Natural killer cell (primary cell): ENCODE measurements at regions not wholly inside any gene's neighbourhood (a gene's known extent, or its start where the extent isn't known, plus 50 kb on each side); places are given as distances from the start of the nearest gene placed in this dataset.

Experiments
- ATAC-seq, 3 donors: fragments of 150-1000 bp in 2 of 3; fragments of 200-7000 bp in 1 of 3; cut with Tn5 transposase; 1 replicate in 1 of 3; 2 replicates in 2 of 3; pipeline ENCODE4 v1.10.0; 2021; ENCODE audit warnings: mild to moderate bottlenecking in 2 of 3, moderate library complexity in 2 of 3
- DNase-seq, 2 donors: peaks; one replicate each; pipeline versions ENCODE4 v3.0.0 to v3.0.0-alpha.2; 2013 to 2021; ENCODE audit warnings: mixed read lengths in 1 of 2
- H3K27ac ChIP-seq: one replicate; pipeline ENCODE4 v1.5.1; 2013; ENCODE audit warnings: mild to moderate bottlenecking, low read length
- H3K27me3 ChIP-seq: one replicate; pipeline ENCODE4 v1.6.1; 2013; ENCODE audit warnings: low read length; ENCODE audit not compliant: control insufficient read depth, insufficient read depth
- H3K36me3 ChIP-seq: one replicate; pipeline ENCODE4 v1.6.1; 2013; ENCODE audit warnings: low read length; ENCODE audit not compliant: control insufficient read depth, insufficient read depth
- H3K4me1 ChIP-seq: one replicate; pipeline ENCODE4 v1.6.1; 2013; ENCODE audit warnings: low read length; ENCODE audit not compliant: control insufficient read depth, insufficient read depth
- H3K4me3 ChIP-seq: one replicate; pipeline ENCODE4 v1.5.1; 2013; ENCODE audit warnings: low read length
- H3K9me3 ChIP-seq: one replicate; pipeline ENCODE4 v1.6.1; 2013; ENCODE audit warnings: low read length; ENCODE audit not compliant: control insufficient read depth, insufficient read depth
- H3K27ac Mint-ChIP-seq, 2 donors: one replicate each; pipeline ENCODE4 v1.8.0; 2022; ENCODE audit warnings: mild to moderate bottlenecking in 2 of 2, mixed read lengths in 2 of 2, moderate library complexity in 1 of 2
- H3K27me3 Mint-ChIP-seq, 2 donors: one replicate each; pipeline ENCODE4 v1.8.0; 2022; ENCODE audit warnings: low read depth in 2 of 2, mixed read lengths in 2 of 2
- H3K36me3 Mint-ChIP-seq: one replicate; pipeline ENCODE4 v1.8.0; 2022; ENCODE audit warnings: mixed read lengths
- H3K4me1 Mint-ChIP-seq, 2 donors: one replicate each; pipeline ENCODE4 v1.8.0; 2022; ENCODE audit warnings: mixed read lengths in 2 of 2
- H3K4me3 Mint-ChIP-seq: one replicate; pipeline ENCODE4 v1.8.0; 2022; ENCODE audit warnings: mild to moderate bottlenecking, moderate library complexity, mixed read lengths
- H3K9me3 Mint-ChIP-seq, 2 donors: one replicate each; pipeline ENCODE4 v1.8.0; 2022; ENCODE audit warnings: mixed read lengths in 2 of 2
- WGBS: methylation state at CpG from one replicate; pipeline ENCODE4 v1.1.7; 2013; ENCODE audit warnings: missing lambda C conversion rate; ENCODE audit not compliant: insufficient coverage; 5-methylcytosine and 5-hydroxymethylcytosine counted together
- intact Hi-C: fragments of 100-400 bp; cut with micrococcal nuclease; formaldehyde crosslinking; loops from one replicate; pipeline ENCODE4 v1.14.2; 2022
- TF ChIP-seq, protein P1 (sequence below): fragments of 200-600 bp; IDR thresholded peaks from one replicate; pipeline ENCODE4 v1.8.0; 2022; ENCODE audit warnings: antibody characterized with exemption

DNA sequence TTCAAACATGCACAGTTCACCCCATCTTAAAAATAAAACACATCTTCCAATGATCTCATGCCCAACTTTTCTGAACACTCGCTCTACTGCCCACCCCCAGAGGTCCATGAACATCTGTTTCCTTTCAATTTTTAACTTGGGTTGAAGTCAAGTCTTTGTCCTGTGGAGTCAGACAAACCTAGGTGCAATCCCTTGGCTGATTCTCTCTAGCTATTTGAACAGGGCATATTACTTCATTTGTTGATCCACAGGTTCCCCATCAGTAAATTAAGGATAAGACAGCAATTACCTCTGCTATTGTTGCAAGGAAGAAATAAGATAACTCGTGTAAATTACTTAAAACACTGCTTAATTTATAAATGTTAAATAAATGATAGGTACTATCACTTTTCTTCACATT, 180.1 kb downstream of the CNTN3 start:
- Mint-ChIP-seq H3K9me3 (peaks cover 17 to 20% of the 10 kb centered on the region in 2 donors), H3K27me3 (no peaks in the 10 kb centered on the region), H3K36me3 (peaks cover 2% of the 10 kb centered on the region), H3K4me3 (no peak overlapping the region), H3K27ac (no peak overlapping the region), H3K4me1 (no peaks in the 10 kb centered on the region)
- ATAC-seq (no peak), DNase-seq (no peak)
- WGBS: 52% methylated on average over 1 of the region's 2 CpGs
- Histone ChIP-seq H3K36me3 (no peaks in the 10 kb centered on the region), H3K27ac (no peak overlapping the region), H3K4me1 (no peaks in the 10 kb centered on the region), H3K9me3 (no peaks in the 10 kb centered on the region), H3K27me3 (no peaks in the 10 kb centered on the region), H3K4me3 (no peak overlapping the region)
- TF ChIP-seq, protein P1, sequence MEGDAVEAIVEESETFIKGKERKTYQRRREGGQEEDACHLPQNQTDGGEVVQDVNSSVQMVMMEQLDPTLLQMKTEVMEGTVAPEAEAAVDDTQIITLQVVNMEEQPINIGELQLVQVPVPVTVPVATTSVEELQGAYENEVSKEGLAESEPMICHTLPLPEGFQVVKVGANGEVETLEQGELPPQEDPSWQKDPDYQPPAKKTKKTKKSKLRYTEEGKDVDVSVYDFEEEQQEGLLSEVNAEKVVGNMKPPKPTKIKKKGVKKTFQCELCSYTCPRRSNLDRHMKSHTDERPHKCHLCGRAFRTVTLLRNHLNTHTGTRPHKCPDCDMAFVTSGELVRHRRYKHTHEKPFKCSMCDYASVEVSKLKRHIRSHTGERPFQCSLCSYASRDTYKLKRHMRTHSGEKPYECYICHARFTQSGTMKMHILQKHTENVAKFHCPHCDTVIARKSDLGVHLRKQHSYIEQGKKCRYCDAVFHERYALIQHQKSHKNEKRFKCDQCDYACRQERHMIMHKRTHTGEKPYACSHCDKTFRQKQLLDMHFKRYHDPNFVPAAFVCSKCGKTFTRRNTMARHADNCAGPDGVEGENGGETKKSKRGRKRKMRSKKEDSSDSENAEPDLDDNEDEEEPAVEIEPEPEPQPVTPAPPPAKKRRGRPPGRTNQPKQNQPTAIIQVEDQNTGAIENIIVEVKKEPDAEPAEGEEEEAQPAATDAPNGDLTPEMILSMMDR: no peak
- intact Hi-C loops: no loop called here

DNA sequence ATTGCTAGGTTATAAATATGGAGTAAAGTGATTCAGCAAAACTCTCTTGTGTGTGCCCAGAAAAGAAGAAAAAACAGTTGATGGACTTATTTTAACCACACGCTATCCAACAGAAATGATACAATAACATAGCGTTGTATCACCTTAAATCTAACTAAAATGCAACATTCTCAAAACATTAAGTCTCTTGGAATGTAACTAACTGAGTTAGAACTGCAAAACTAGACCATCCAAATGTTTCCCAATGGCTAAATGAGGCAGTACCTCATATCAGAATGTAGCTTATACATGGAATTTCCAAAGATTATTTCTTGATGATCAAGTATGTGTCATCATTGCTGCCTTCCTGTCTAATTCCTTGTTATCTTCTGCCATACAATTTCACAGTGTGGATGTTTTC, 187.9 kb downstream of the CNTN3 start:
- H3K27ac Mint-ChIP-seq: no peak overlapping the region
- intact Hi-C loops: no loop called here
- Histone ChIP-seq H3K27me3 (no peaks in the 10 kb centered on the region), H3K4me1 (no peaks in the 10 kb centered on the region), H3K4me3 (no peak overlapping the region), H3K9me3 (peaks cover 4% of the 10 kb centered on the region), H3K27ac (no peak overlapping the region), H3K36me3 (no peaks in the 10 kb centered on the region)
- H3K4me3 Mint-ChIP-seq: no peak overlapping the region
- peaks cover 13% of the 10 kb centered on the region for H3K36me3 Mint-ChIP-seq
- DNase-seq (no peak), ATAC-seq (no peak)
- TF ChIP-seq, protein P1: no peak
- H3K4me1 Mint-ChIP-seq: no peaks in the 10 kb centered on the region
- 75% methylated on average over 2 of the region's 2 CpGs for WGBS
- H3K27me3 Mint-ChIP-seq: no peaks in the 10 kb centered on the region
- peaks cover 16 to 25% of the 10 kb centered on the region in 2 donors for H3K9me3 Mint-ChIP-seq

DNA sequence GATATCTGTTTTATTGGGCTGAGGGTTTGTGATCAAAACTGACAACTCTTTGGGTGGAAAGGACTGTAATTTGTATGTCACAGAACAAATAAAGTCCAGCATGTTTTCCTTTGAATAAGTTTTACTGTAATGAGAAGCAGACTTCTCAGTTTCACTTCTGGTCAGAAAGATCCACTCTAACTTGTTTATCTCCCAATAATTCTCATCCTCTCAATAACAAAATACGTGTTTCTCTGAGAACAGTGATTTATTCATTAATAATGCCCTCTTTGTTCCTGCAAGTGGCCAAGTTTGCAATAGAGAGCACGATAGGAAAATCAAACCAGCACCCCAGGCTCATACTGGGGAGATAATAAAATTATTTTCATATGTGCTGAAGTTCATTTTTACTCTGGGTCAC, 190.6 kb downstream of the CNTN3 start:
- no peaks in the 10 kb centered on the region for H3K4me1 Mint-ChIP-seq
- no peaks in the 10 kb centered on the region for H3K27me3 ChIP-seq
- no peak for DNase-seq
- no peak overlapping the region for H3K27ac Mint-ChIP-seq
- intact Hi-C loops: no loop called here
- no peak overlapping the region for H3K4me3 ChIP-seq
- H3K9me3 ChIP-seq: peaks cover 8% of the 10 kb centered on the region
- H3K9me3 Mint-ChIP-seq: peaks cover 10 to 19% of the 10 kb centered on the region in 2 donors
- H3K4me1 ChIP-seq: no peaks in the 10 kb centered on the region
- H3K36me3 ChIP-seq: no peaks in the 10 kb centered on the region
- no peak overlapping the region for H3K27ac ChIP-seq
- WGBS: 59% methylated on average over 2 of the region's 2 CpGs
- peaks cover 6% of the 10 kb centered on the region for H3K36me3 Mint-ChIP-seq
- TF ChIP-seq, protein P1: no peak
- H3K27me3 Mint-ChIP-seq: no peaks in the 10 kb centered on the region
- no peak overlapping the region for H3K4me3 Mint-ChIP-seq
- ATAC-seq: no peak

DNA sequence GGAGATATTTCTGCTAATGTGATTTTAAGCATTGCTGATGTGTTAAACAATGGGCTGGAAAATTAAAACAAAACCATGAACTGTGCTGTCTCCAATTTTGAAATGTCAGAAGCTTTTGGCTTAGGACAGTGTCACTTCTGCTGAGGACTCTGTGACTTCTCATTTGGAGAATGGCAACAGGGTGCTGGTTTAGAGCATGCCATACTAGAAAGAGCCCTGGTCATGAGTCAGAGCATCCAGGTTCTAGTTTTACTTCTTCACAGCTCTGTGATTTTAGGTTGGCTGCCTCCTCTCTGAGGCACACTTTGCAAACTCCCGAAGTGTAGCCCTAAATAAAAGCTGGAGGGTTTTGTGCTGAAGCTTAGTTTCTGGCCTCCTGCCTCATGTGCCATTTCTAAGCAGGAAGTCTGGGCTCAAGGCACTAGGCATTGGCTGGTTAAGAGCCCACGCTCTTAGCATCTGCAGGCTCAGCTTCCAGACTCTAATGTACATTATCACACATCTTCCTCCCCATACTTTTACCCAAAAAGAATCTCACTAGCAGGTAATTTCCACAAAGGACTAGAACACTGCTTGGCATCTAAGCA, 193.8 kb downstream of the CNTN3 start:
- ATAC-seq (no peak), DNase-seq (no peak)
- peaks cover 5 to 14% of the 10 kb centered on the region in 2 donors for H3K9me3 Mint-ChIP-seq
- no peaks in the 10 kb centered on the region for H3K36me3 ChIP-seq
- H3K36me3 Mint-ChIP-seq: peaks cover 6% of the 10 kb centered on the region
- no peak overlapping the region for H3K4me3 ChIP-seq
- no peaks in the 10 kb centered on the region for H3K27me3 ChIP-seq
- H3K27ac ChIP-seq: no peak overlapping the region
- TF ChIP-seq, protein P1: no peak
- H3K9me3 ChIP-seq: peaks cover 8% of the 10 kb centered on the region
- 71% methylated on average over 2 of the region's 2 CpGs for WGBS
- no peak overlapping the region for H3K27ac Mint-ChIP-seq
- no peaks in the 10 kb centered on the region for H3K4me1 Mint-ChIP-seq
- no peaks in the 10 kb centered on the region for H3K27me3 Mint-ChIP-seq
- H3K4me1 ChIP-seq: no peaks in the 10 kb centered on the region
- intact Hi-C loops: no loop called here
- no peak overlapping the region for H3K4me3 Mint-ChIP-seq
